Fibroblast of mammary gland (primary cell): ENCODE measurements at regions not wholly inside any gene's neighbourhood (a gene's known extent, or its start where the extent isn't known, plus 50 kb on each side); places are given as distances from the start of the nearest gene placed in this dataset.

ENCODE experiments used
- DNase-seq: peaks from one replicate; pipeline ENCODE4 v3.0.0-alpha.2; 2010; ENCODE audit warnings: low read depth
- H3K4me3 ChIP-seq: 2 replicates; pipeline ENCODE4 v1.5.1; 2011; ENCODE audit warnings: low read depth, mild to moderate bottlenecking, low read length, moderate library complexity; ENCODE audit not compliant: control insufficient read depth
- CTCF ChIP-seq: conservative IDR thresholded peaks from 2 replicates; pipeline ENCODE4 v1.5.1; 2011; ENCODE audit warnings: low read depth, low read length, inconsistent platforms; ENCODE audit not compliant: control insufficient read depth, insufficient read depth

GRCh38 chr1:80656641-80657040 lies 1144.1 kb upstream of the ADGRL2 start:
- no peak overlapping the region for H3K4me3 ChIP-seq
- TF ChIP-seq CTCF = no peak
- peak; percentile 61 for DNase-seq

- TF ChIP-seq CTCF = peak; percentile 34
- no peak overlapping the region for H3K4me3 ChIP-seq
- peak; percentile 39 for DNase-seq
Observed at GRCh38 chr1:80656014-80656636, 1144.6 kb upstream of the ADGRL2 start.

- no peak for TF ChIP-seq CTCF
- DNase-seq = no peak
- no peak overlapping the region for H3K4me3 ChIP-seq
Observed at GRCh38 chr1:80646053-80646452, 1154.7 kb upstream of the ADGRL2 start.

- DNase-seq = no peak
- no peak for TF ChIP-seq CTCF
- H3K4me3 ChIP-seq = no peak overlapping the region
Observed at GRCh38 chr1:80645621-80646020, 1155.1 kb upstream of the ADGRL2 start.

- H3K4me3 ChIP-seq = no peak overlapping the region
- no peak for TF ChIP-seq CTCF
- no peak for DNase-seq
Observed at GRCh38 chr1:80640978-80641377, 1159.8 kb upstream of the ADGRL2 start.

GRCh38 chr1:80639777-80640533 lies 1160.8 kb upstream of the ADGRL2 start:
- DNase-seq = no peak
- TF ChIP-seq CTCF = no peak
- no peak overlapping the region for H3K4me3 ChIP-seq
